ENCODE measurements at regions not wholly inside any gene's neighbourhood (a gene's known extent, or its start where the extent isn't known, plus 50 kb on each side); places are given as distances from the start of the nearest gene placed in this dataset.

DNA sequence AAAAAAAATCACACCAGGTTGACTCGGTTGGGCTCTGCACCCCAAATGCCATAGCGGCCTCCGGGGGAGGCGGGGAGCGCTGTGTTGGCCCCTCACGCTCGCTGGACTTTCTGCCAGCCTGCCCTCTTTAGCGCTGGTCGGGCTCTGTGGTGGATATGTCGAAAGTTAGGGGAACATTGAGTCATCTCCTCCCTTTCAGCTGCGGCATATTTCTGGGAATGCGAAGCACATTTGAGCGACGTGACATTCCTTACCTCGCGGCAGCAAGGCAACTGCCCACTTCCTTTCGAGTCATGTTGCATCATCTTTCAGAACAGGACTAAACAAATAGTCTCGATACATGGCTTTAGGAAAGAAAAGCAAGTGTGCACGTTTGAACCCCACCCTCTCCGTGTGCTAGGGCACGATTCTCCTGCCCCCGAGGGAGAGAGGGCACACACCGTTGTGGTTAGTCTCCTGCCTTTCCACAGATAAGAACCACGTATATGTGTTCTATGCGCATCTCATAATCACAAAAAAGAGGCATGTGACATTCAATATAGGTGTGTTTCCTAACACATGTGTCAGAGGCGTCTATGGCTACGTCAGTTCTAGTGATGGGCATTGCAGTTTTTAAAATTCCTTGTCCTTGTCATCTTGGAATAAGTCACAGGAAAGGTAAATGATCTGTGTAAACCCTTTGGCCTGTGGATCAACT lies 105.9 kb upstream of the SLC45A1 start (continued):
- TF ChIP-seq, protein P1, sequence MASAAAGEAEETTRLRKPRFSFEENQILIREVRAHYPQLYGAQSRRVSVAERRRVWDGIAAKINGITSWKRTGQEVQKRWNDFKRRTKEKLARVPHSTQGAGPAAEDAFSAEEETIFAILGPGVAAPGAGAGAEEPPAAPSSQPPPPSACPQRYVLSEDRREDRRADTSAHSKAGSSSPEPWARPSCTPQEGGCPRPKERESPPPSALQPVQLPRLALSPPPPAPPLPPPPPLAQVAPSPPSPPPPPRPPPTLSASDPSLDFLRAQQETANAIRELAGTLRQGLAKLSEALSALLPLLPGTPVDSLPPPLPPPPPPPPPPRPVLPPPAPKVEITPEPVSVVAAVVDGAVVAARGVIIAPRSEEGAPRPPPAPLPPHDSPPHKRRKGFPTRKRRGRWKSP (CRISPR knock-in tag; IDR thresholded peaks at IDR 0.05): peak; percentile 97
- peak; percentile 62 for TF ChIP-seq XRCC5 (optimal IDR thresholded peaks at IDR 0.05; ENCODE audit: low read length)
- peak; percentile 83 for TF ChIP-seq POLR2G (IDR thresholded peaks at IDR 0.05; ENCODE audit: low read depth, low read length)
- TF ChIP-seq, protein P2, sequence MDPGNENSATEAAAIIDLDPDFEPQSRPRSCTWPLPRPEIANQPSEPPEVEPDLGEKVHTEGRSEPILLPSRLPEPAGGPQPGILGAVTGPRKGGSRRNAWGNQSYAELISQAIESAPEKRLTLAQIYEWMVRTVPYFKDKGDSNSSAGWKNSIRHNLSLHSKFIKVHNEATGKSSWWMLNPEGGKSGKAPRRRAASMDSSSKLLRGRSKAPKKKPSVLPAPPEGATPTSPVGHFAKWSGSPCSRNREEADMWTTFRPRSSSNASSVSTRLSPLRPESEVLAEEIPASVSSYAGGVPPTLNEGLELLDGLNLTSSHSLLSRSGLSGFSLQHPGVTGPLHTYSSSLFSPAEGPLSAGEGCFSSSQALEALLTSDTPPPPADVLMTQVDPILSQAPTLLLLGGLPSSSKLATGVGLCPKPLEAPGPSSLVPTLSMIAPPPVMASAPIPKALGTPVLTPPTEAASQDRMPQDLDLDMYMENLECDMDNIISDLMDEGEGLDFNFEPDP (CRISPR knock-in tag; conservative IDR thresholded peaks at IDR 0.05): no peak
- TF ChIP-seq, protein P3, sequence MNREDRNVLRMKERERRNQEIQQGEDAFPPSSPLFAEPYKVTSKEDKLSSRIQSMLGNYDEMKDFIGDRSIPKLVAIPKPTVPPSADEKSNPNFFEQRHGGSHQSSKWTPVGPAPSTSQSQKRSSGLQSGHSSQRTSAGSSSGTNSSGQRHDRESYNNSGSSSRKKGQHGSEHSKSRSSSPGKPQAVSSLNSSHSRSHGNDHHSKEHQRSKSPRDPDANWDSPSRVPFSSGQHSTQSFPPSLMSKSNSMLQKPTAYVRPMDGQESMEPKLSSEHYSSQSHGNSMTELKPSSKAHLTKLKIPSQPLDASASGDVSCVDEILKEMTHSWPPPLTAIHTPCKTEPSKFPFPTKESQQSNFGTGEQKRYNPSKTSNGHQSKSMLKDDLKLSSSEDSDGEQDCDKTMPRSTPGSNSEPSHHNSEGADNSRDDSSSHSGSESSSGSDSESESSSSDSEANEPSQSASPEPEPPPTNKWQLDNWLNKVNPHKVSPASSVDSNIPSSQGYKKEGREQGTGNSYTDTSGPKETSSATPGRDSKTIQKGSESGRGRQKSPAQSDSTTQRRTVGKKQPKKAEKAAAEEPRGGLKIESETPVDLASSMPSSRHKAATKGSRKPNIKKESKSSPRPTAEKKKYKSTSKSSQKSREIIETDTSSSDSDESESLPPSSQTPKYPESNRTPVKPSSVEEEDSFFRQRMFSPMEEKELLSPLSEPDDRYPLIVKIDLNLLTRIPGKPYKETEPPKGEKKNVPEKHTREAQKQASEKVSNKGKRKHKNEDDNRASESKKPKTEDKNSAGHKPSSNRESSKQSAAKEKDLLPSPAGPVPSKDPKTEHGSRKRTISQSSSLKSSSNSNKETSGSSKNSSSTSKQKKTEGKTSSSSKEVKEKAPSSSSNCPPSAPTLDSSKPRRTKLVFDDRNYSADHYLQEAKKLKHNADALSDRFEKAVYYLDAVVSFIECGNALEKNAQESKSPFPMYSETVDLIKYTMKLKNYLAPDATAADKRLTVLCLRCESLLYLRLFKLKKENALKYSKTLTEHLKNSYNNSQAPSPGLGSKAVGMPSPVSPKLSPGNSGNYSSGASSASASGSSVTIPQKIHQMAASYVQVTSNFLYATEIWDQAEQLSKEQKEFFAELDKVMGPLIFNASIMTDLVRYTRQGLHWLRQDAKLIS (CRISPR knock-in tag; IDR thresholded peaks at IDR 0.05): peak; percentile 91; the same call in 1 of the 2 replicates
- peak; percentile 90 for TF ChIP-seq ZNF761 (CRISPR knock-in tag; conservative IDR thresholded peaks at IDR 0.05)
- TF ChIP-seq, protein P4, sequence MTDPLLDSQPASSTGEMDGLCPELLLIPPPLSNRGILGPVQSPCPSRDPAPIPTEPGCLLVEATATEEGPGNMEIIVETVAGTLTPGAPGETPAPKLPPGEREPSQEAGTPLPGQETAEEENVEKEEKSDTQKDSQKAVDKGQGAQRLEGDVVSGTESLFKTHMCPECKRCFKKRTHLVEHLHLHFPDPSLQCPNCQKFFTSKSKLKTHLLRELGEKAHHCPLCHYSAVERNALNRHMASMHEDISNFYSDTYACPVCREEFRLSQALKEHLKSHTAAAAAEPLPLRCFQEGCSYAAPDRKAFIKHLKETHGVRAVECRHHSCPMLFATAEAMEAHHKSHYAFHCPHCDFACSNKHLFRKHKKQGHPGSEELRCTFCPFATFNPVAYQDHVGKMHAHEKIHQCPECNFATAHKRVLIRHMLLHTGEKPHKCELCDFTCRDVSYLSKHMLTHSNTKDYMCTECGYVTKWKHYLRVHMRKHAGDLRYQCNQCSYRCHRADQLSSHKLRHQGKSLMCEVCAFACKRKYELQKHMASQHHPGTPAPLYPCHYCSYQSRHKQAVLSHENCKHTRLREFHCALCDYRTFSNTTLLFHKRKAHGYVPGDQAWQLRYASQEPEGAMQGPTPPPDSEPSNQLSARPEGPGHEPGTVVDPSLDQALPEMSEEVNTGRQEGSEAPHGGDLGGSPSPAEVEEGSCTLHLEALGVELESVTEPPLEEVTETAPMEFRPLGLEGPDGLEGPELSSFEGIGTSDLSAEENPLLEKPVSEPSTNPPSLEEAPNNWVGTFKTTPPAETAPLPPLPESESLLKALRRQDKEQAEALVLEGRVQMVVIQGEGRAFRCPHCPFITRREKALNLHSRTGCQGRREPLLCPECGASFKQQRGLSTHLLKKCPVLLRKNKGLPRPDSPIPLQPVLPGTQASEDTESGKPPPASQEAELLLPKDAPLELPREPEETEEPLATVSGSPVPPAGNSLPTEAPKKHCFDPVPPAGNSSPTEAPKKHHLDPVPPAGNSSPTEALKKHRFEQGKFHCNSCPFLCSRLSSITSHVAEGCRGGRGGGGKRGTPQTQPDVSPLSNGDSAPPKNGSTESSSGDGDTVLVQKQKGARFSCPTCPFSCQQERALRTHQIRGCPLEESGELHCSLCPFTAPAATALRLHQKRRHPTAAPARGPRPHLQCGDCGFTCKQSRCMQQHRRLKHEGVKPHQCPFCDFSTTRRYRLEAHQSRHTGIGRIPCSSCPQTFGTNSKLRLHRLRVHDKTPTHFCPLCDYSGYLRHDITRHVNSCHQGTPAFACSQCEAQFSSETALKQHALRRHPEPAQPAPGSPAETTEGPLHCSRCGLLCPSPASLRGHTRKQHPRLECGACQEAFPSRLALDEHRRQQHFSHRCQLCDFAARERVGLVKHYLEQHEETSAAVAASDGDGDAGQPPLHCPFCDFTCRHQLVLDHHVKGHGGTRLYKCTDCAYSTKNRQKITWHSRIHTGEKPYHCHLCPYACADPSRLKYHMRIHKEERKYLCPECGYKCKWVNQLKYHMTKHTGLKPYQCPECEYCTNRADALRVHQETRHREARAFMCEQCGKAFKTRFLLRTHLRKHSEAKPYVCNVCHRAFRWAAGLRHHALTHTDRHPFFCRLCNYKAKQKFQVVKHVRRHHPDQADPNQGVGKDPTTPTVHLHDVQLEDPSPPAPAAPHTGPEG (CRISPR knock-in tag; IDR thresholded peaks at IDR 0.05): no peak
- 0 out of 2 replicates have a peak, but pooled peaks have one; percentile 61 for TF ChIP-seq TSC22D2 (CRISPR knock-in tag; IDR thresholded peaks at IDR 0.05; ENCODE audit: borderline replicate concordance)
- no peak for TF ChIP-seq ZBTB8A (CRISPR knock-in tag; IDR thresholded peaks at IDR 0.05; ENCODE audit: borderline replicate concordance, low read depth)
- peak; percentile 69; the same call in 1 of the 2 replicates for TF ChIP-seq ZNF337 (CRISPR knock-in tag; IDR thresholded peaks at IDR 0.05; ENCODE audit: borderline replicate concordance, low read depth)
- peak; percentile 98 for TF ChIP-seq RXRB (CRISPR knock-in tag; IDR thresholded peaks at IDR 0.05; ENCODE audit: borderline replicate concordance)
- no peak for TF ChIP-seq ZNF674 (CRISPR knock-in tag; IDR thresholded peaks at IDR 0.05; ENCODE audit: low read depth)
- TF ChIP-seq GTF3A (CRISPR knock-in tag; conservative IDR thresholded peaks at IDR 0.05): no peak
- no peak; the same call in 1 of the 2 replicates for TF ChIP-seq ZNF3 (CRISPR knock-in tag; IDR thresholded peaks at IDR 0.05)
- TF ChIP-seq ZNF792 (CRISPR knock-in tag; IDR thresholded peaks at IDR 0.05): peak; percentile 96
- peak; percentile 86 for TF ChIP-seq NCOA1 (CRISPR knock-in tag; IDR thresholded peaks at IDR 0.05)
- TF ChIP-seq RORA (CRISPR knock-in tag; IDR thresholded peaks at IDR 0.05): no peak
